ENCODE measurements at regions not wholly inside any gene's neighbourhood (a gene's known extent, or its start where the extent isn't known, plus 50 kb on each side); places are given as distances from the start of the nearest gene placed in this dataset.

GRCh38 chr20:22464312-22465003 is 119.9 kb downstream of the FOXA2 start:
- no peak for DNase-seq (ENCODE audit: extremely low read depth, insufficient read length)
- H3K4me3 ChIP-seq (replicated peaks; ENCODE audit: low read depth, low read length), result no peak overlapping the region
- TF ChIP-seq CTCF (IDR thresholded peaks at IDR 0.05; ENCODE audit: insufficient read depth, low read length, poor library complexity, severe bottlenecking), result no peak
- H3K36me3 ChIP-seq (ENCODE audit: control insufficient read depth, insufficient read depth, low read length), result no peaks in the 10 kb centered on the region
- H3K27me3 ChIP-seq (replicated peaks; ENCODE audit: control insufficient read depth, insufficient read depth, low read length), result no peaks in the 10 kb centered on the region; the same call in 1 of the 2 replicates

- no peak for TF ChIP-seq CTCF (IDR thresholded peaks at IDR 0.05; ENCODE audit: insufficient read depth, low read length, poor library complexity, severe bottlenecking)
- DNase-seq (ENCODE audit: extremely low read depth, insufficient read length), result no peak
- H3K4me3 ChIP-seq (replicated peaks; ENCODE audit: low read depth, low read length), result no peak overlapping the region
Measured at GRCh38 chr20:22462975-22463914, 121.1 kb downstream of the FOXA2 start.

GRCh38 chr20:22460803-22461202 is 123.6 kb downstream of the FOXA2 start:
- Histone ChIP-seq H3K4me3 (replicated peaks; ENCODE audit: low read depth, low read length) (no peak overlapping the region), H3K27me3 (replicated peaks; ENCODE audit: control insufficient read depth, insufficient read depth, low read length) (peaks cover 1% of the 10 kb centered on the region; the same call in 1 of the 2 replicates), H3K36me3 (ENCODE audit: control insufficient read depth, insufficient read depth, low read length) (no peaks in the 10 kb centered on the region)
- TF ChIP-seq CTCF (IDR thresholded peaks at IDR 0.05; ENCODE audit: insufficient read depth, low read length, poor library complexity, severe bottlenecking), result no peak
- DNase-seq (ENCODE audit: extremely low read depth, insufficient read length), result no peak

More at GRCh38 chr20:22462975-22463914, 121.1 kb downstream of the FOXA2 start:
- Histone ChIP-seq H3K27me3 (replicated peaks; ENCODE audit: control insufficient read depth, insufficient read depth, low read length) (no peaks in the 10 kb centered on the region; the same call in 1 of the 2 replicates), H3K36me3 (ENCODE audit: control insufficient read depth, insufficient read depth, low read length) (no peaks in the 10 kb centered on the region)

- H3K36me3 ChIP-seq (ENCODE audit: control insufficient read depth, insufficient read depth, low read length), result no peaks in the 10 kb centered on the region
- TF ChIP-seq CTCF (IDR thresholded peaks at IDR 0.05; ENCODE audit: insufficient read depth, low read length, poor library complexity, severe bottlenecking), result no peak
- no peak overlapping the region for H3K4me3 ChIP-seq (replicated peaks; ENCODE audit: low read depth, low read length)
- peaks cover 1% of the 10 kb centered on the region; the same call in 1 of the 2 replicates for H3K27me3 ChIP-seq (replicated peaks; ENCODE audit: control insufficient read depth, insufficient read depth, low read length)
- DNase-seq (ENCODE audit: extremely low read depth, insufficient read length), result no peak
Measured at GRCh38 chr20:22460231-22460630, 124.1 kb downstream of the FOXA2 start.

GRCh38 chr20:22459754-22460153 is 124.6 kb downstream of the FOXA2 start:
- Histone ChIP-seq H3K36me3 (ENCODE audit: control insufficient read depth, insufficient read depth, low read length) (no peaks in the 10 kb centered on the region), H3K4me3 (replicated peaks; ENCODE audit: low read depth, low read length) (no peak overlapping the region), H3K27me3 (replicated peaks; ENCODE audit: control insufficient read depth, insufficient read depth, low read length) (peaks cover 1% of the 10 kb centered on the region; the same call in 1 of the 2 replicates)
- DNase-seq (ENCODE audit: extremely low read depth, insufficient read length), result no peak
- TF ChIP-seq CTCF (IDR thresholded peaks at IDR 0.05; ENCODE audit: insufficient read depth, low read length, poor library complexity, severe bottlenecking), result no peak

All from GM06990 (cell line).